ENCODE measurements at regions not wholly inside any gene's neighbourhood (a gene's known extent, or its start where the extent isn't known, plus 50 kb on each side); places are given as distances from the start of the nearest gene placed in this dataset.
"Not testable (repeated sequence)": the region's sequence is repeated elsewhere in the genome, so short reads cannot be mapped to it uniquely, and the experiment has no call there.

DNA sequence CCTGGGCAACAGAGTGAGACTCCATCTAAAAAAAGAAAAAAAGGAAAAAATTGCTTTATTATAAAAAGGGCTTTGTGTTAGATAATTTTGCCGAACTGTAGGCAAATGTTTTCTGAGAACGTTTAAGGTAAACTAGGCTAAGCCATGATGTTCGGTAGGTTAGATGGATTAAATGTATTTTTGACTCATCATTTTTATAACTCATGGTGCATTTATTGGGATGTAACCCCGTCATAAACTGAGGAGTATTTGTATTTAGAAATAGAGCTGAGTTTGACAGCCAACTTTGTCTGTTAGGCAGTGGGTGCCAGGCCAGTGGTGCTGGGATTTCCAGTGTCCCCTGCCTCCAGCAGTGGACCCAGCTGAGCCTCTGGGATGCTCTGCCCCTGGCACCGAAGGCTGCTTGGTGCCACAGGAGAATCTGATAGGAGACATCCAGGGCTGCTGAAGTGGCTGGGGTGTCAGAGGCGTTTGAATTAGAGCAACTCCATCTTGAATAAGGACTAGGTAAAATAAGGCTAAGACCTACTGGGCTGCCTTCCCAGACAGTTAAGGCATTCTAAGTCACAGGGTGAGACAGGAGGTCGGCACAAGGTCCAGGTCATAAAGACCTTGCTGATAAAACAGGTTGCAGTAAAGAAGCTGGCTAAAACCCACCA, 114.9 kb upstream of the EEPD1 start:
- DNase-seq = no peak

DNA sequence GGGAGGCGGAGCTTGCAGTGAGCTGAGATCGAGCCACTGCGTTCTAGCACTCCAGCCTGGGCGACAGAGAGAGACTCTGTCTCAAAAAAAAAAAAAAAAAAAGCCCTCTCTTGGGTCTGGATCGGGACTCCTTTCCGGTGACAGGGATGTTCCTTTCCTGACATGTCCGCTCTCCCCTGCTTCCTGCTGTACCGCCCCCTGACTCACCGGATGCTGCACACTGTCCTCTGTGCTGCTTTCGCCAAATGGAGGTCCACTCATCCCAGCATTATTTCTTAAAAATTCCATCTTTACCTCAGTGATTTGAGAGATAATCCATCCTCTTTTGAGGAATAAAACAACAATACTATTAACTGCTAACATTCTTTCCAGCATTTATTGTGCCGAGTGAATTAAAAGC, 113.8 kb upstream of the EEPD1 start:
- no peak for DNase-seq

DNA sequence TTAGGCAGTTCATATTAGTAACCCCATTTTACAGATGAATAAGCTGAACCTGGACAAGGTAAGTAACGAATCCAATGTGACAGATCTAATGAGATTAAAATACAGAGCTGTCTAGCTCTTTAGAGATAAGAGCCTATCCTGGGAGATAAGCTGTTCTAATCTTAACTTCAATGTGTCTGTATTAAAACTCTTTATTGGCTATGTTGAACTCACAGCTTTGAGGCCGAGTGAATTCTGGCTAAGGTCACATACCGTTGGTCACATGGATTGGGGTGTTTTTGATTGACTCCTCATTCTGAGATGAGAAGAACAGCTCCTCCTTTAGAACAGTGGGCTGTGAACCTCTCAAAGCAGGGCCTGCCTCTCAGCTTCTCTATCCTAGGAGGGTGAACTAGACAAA, 113.4 kb upstream of the EEPD1 start:
- no peak for DNase-seq

GRCh38 chr7:36040679-36041078, 112.4 kb upstream of the EEPD1 start:
- no peak for DNase-seq

DNA sequence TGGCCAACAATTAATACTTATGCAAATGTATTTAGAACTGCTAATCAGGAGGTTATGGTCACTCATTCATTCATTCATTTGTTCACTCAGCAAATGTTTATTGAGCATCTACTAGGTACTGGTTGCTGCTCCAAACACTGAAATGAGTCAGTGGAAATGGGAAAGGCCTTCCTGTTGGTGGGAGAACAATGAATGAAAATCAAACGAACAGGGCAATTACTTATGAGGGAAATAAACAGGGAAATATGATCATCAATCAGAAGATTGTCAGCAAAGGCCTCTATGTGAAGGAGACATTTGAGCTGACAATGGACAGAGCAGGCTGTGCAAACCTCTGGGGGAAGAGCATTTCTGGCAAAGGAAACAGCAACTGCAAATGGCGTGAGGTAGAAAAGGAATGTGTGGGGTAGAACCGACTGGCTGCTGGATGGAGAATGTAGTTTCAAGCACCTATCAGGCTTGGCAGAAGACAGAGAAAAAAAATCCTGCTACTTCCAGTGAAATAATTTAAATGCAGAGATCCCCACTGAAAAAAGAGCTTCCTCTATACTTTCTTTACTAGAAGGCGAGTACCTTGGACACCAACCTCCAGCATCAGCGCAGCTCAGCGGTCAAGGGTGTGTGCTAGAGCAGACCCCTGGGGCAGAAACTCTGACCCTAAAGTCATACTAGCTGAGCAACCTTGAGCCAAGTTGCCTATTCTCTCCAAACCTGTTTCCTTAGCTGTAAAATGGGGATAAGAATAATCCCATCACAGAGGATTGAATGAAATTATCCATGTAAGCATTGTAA, 108.8 kb upstream of the EEPD1 start:
- no peak for DNase-seq

DNA sequence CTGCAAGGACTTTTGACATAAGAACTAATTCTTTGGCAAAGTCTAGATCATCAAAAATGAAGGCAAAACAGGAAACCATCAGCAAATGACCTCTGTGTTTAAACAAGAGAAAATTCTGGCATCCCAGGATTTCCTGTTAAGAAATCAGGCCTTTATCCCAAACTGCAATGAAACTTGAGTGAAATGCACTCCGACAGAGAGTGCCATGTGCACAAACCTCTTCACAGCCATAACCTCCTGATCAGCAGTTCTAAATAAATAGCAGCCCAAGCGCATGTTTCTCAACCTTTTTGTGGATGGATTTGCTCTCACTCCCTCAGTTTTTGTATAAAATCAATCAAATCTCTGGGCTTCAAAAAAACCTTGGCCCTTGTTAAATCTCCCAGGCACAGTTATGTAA, 107.7 kb upstream of the EEPD1 start:
- no peak for DNase-seq

DNA sequence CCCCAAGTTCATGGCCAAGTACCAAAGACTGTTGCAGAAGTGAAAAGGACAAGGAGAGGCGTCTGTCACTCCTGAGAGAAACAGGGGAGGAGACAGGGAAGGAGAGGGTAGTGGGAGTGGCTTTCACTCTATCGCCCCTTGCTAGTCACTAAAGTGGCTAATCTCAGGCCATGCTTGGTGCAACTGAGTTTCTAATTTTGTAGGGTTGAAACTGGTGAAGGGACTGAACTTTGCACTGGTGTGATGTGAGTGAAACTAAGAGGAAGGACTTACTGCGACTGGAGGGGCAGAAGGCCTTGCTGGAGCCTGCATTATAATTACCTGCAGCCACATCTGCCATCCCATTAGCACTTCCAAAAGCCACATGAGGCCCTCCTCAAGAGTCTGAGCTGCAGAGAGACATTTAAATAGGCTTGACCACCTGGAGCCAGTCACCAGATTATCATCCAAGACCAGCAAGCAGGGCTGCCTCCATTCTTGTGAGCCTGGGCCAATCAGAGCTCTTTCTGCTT, 107.2 kb upstream of the EEPD1 start:
- no peak for DNase-seq

- no peak for DNase-seq
Observed at GRCh38 chr7:36047091-36047658, 105.9 kb upstream of the EEPD1 start.

DNA sequence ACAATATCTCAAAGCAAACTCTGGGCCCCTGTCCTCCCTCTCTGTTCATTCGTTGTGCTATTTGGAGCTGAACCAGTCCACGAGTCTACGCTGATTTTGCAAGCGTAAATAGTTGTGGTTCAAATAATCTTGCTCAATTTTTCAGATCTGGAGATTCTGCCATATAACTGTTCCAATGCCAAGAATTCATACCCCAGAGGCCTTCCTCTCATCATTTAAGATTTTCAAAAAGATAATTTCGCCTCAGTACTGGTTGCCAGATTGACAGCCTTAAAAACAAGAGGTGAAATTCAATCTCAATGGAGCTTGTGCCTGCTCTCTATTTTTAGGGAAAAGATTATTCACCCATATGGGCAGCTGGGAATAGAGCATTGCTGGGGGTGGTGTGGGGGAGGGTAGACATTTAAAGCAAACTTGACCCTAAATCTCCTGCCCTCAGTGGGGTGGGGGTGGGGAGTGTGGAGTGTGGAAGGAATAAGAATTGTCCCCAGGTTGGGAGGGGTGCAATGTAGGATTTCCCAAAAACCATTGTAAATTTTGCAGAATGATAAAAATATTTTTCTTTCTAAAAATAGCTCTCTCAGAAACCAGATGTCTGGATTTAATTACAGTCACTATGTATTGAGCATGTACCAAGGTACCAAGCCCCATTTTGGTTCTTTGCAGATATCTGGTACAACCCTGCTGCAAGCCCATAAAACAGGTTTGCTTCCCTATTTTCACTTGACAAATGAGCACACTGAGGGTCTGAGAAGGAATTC, 104.7 kb upstream of the EEPD1 start:
- DNase-seq = peak; percentile 64

DNA sequence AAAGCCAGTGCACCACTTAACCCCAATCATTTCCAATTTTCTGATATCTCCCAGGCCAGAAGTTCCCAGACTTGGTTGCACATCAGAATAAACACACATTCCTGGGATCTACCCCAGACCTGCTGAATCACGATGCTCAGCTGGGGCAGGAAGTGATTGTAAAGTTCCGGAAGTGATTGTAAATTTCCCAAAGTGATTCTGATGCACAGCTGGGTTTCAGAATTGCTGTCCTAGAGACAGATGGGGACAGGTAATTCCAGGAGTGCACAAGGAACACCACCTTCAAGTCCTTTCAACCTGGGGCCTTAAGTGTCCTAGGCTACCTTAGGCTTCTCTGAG, 104.2 kb upstream of the EEPD1 start:
- no peak for DNase-seq

DNA sequence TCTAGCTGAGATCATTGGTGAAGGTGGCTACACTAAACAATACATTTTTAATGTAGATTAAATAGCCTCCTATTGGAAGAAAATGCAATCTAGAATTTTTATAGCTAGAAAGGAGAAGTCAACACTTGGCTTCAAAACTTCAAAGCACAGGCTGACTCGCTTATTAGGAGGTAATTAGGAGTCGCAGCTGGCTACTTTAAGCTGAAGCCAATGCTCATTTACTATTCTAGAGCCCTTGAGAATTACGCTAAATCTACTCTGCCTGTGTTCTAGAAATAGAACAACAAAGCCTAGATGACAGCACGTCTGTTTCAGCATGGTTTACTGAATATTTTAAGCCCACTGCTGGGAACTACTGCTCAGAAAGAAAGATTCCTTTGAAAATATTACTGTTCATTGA, 101.6 kb upstream of the EEPD1 start:
- peak; percentile 20 for DNase-seq

DNA sequence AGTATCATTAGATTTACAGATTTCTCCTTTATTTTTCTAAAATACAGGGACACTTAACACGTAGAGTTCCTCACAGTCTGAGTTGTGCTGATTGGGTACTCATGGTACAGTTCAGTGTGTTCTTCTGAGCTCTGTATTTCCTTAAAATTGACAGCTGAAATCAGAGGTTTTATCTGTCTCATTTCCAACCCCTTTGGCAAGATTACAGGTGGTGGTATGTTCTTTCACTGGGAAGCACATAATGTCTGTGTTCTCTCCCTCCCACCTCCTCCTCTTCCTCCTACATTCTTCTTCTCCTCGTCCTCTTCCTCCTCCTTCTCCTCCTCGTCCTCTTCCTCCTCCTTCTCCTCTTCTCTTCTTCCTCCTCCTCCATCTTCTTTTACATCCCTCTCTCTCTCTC, 99.5 kb upstream of the EEPD1 start:
- DNase-seq = no peak

DNA sequence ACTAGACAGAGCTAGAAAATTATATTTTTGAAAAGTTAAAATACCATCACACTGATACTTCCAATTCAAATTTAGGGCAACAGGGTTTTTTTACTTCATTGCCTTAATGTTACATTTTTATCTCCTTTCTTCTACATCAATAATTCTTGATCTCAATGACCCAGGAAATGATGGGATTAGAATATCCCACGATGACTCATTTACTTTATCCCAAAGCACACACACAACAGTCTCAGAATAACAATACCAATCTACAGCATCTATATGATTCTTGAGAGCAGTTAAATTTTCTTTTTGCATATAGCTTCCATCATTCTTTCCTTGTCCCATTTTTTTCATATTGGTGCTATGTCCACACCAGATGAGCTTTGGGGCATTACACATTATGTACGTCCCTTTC, 98.4 kb upstream of the EEPD1 start:
- no peak for DNase-seq

DNA sequence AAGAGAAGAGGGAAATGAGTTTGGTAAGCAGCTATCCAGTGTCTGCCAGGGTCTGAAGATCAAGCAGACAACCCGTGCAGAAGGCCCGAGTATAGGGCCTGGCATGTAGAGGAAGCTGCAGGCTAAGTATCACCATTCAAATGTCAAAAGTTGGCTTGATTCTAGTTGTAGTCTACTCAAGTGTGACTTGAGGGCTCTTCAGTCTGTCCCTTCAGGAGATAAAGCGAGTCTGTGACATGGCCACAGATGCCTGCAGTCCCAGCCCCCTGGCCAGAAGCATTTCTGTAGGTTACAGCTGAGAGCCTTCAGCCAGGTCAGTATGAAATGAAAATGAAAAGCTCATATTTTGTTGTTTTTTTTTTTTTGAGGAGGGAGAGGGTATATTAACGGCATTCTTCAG, 97.8 kb upstream of the EEPD1 start:
- DNase-seq = no peak

GRCh38 chr7:36057323-36057722, 95.7 kb upstream of the EEPD1 start:
- DNase-seq = no peak

GRCh38 chr7:36058020-36058592, 94.9 kb upstream of the EEPD1 start:
- DNase-seq = no peak

- not testable (repeated sequence) for DNase-seq
Observed at GRCh38 chr7:36060388-36060787, 92.7 kb upstream of the EEPD1 start.

- peak; percentile 43 for DNase-seq
Observed at GRCh38 chr7:36062154-36062815, 90.8 kb upstream of the EEPD1 start.

DNA sequence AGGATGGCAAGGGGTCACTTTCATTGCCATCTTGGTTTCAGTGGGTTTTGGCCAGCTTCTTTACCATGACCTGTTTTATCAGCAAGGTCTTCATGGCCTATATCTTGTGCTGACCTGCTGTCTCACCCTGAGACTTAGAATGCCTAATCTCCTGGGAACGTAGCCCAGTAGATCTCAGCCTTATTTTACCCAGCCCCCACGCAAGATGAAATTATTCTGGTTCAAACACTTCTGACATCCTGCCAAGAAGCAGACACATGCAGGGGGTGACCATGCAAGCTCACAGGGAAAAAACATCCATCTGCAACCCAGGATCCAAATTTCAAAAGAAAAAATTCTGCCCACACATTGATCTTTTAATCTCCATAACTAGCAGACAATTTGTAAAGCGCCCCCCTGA, 88.4 kb upstream of the EEPD1 start:
- no peak for DNase-seq

DNA sequence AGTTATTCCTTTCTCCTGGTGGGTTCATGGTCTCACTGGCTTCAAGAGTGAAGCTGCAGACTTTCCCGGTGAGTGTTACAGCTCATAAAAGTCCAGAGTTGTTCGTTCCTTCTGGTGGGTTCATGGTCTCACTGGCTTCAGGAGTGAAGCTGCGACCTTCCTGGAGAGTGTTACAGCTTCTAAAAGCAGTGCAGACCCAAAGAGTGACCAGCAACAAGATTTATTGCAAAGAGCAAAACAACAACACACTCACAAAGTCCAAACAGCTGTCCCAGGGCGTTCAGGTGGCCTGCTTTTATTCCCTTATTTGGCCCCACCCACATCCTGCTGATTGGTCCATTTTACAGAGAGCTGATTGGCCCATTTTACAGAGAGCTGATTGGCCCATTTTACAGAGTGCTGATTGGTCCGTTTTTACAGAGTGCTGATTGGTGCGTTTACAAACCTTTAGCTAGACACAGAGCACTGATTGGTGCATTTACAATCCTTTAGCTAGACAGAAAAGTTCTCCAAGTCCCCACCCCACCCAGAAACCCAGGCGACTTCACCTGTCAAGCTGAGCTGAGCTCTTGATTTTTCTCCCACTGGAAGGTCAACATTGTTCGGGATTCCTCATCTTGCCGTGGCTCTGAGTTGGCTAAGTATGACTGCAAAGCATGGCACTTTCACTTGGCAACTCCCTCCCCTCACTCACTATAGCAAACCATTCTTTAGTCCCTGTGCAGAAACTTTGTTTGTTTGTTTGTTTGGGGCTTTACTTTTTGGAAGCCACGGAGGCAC, 87.3 kb upstream of the EEPD1 start:
- DNase-seq = not testable (repeated sequence)

- DNase-seq = no peak
Observed at GRCh38 chr7:36066343-36066664, 86.8 kb upstream of the EEPD1 start.

All from tongue (tissue), 1 donor.